K562 (cell line): ENCODE measurements at regions not wholly inside any gene's neighbourhood (a gene's known extent, or its start where the extent isn't known, plus 50 kb on each side); places are given as distances from the start of the nearest gene placed in this dataset.

Experiments
- ATAC-seq: fragments of 200-7000 bp; cut with Tn5 transposase; 3 replicates; pipeline ENCODE4 v1.9.1; 2020; ENCODE audit warnings: moderate library complexity
- BruUV-seq: library from RNA; stranded (reverse); fragments of 400-500 nt; replicated peaks from 2 replicates; lab custom pipeline; 2021; lab: Mats Ljungman, UMichigan
- CTCF ChIA-PET: fragments of 300-600 bp; formaldehyde crosslinking; extraction: SDS; loops from one replicate; lab custom pipeline; 2021; ENCODE audit warnings: low intra/inter-chr PET ratio; lab: Yijun Ruan, JAX
- POLR2A ChIA-PET: fragments of 300-600, 350-650 bp; sonication (Branson Sonifier 250); formaldehyde crosslinking; extraction: SDS; loops from one replicate; lab custom pipeline; 2021; ENCODE audit warnings: antibody characterized with exemption, inconsistent platforms; lab: Yijun Ruan, JAX
- DNase-seq, 4 experiments: peaks; one replicate each; pipeline versions ENCODE4 v3.0.0 to v3.0.0-alpha.2; 2011 to 2018; ENCODE audit warnings: low spot score in 3 of 4, mixed read lengths in 3 of 4; ENCODE audit errors: extremely low read depth in 1 of 4
- FAIRE-seq: peaks from 2 replicates; lab custom pipeline; 2011; peaks lifted over from hg19 to GRCh38; lab: Jason Lieb, UNC
- H2AFZ ChIP-seq: 2 replicates; pipeline ENCODE4 v1.6.0; 2011; ENCODE audit warnings: low read depth, low read length, control low read depth, inconsistent platforms
- H3K27ac ChIP-seq: fragments of 200-600 bp; 3 replicates; pipeline ENCODE4 v1.8.0; 2011; ENCODE audit warnings: low read depth, mild to moderate bottlenecking, control low read depth, inconsistent platforms, low read length, moderate library complexity, mixed read lengths; ENCODE audit errors: extremely low read depth
- H3K27me3 ChIP-seq, 2 experiments: fragments of 300-600 bp in 1 of 2; 2 replicates in 1 of 2; 3 replicates in 1 of 2; pipeline versions ENCODE4 v1.6.0 to v1.8.0; 2011; ENCODE audit warnings: inconsistent platforms in 2 of 2, low read length in 2 of 2, mild to moderate bottlenecking in 1 of 2, mixed read lengths in 1 of 2, moderate library complexity in 1 of 2; ENCODE audit not compliant: control insufficient read depth in 2 of 2, insufficient read depth in 2 of 2
- H3K36me3 ChIP-seq: fragments of 300-600 bp; 3 replicates; pipeline ENCODE4 v1.8.0; 2011; ENCODE audit warnings: mild to moderate bottlenecking, low read length, inconsistent platforms; ENCODE audit not compliant: control insufficient read depth, insufficient read depth
- H3K4me1 ChIP-seq, 2 experiments: fragments of 200-600 bp in 1 of 2; replicated peaks in 1 of 2; 2 replicates in 1 of 2; 3 replicates in 1 of 2; pipeline versions ENCODE4 v1.5.1 to v1.8.0; 2011; ENCODE audit warnings: inconsistent platforms in 2 of 2, low read length in 2 of 2, mild to moderate bottlenecking in 1 of 2, mixed read lengths in 1 of 2, moderate library complexity in 1 of 2; ENCODE audit not compliant: control insufficient read depth in 2 of 2, insufficient read depth in 2 of 2
- H3K4me2 ChIP-seq: 2 replicates; pipeline ENCODE4 v1.6.1; 2011; ENCODE audit warnings: low read length, control low read depth, inconsistent platforms, mixed read lengths; ENCODE audit not compliant: insufficient read depth
- H3K4me3 ChIP-seq: fragments of 200-600 bp; sonication (generic), shearing (Covaris generic); 2 replicates; pipeline ENCODE4 v1.5.1; 2016; ENCODE audit warnings: control low read depth, inconsistent platforms
- H3K79me2 ChIP-seq: fragments of 200-600 bp; 3 replicates; pipeline ENCODE4 v1.8.0; 2011; ENCODE audit warnings: low read length, inconsistent platforms; ENCODE audit not compliant: control insufficient read depth, insufficient read depth
- H3K9ac ChIP-seq, 2 experiments: 2 replicates each; pipeline versions ENCODE4 v1.6.0 to v1.6.1; 2011; ENCODE audit warnings: low read depth in 2 of 2, low read length in 2 of 2, control low read depth in 1 of 2, inconsistent platforms in 1 of 2, mild to moderate bottlenecking in 1 of 2, mixed read lengths in 1 of 2; ENCODE audit not compliant: insufficient read depth in 1 of 2
- H3K9me1 ChIP-seq: one replicate; pipeline ENCODE4 v1.6.0; 2011; ENCODE audit warnings: inconsistent platforms, mild to moderate bottlenecking, low read length, moderate library complexity; ENCODE audit not compliant: control insufficient read depth, insufficient read depth
- H3K9me3 ChIP-seq: replicated peaks from 2 replicates; pipeline ENCODE4 v1.5.1; 2011; ENCODE audit warnings: low read depth, low read length, inconsistent platforms; ENCODE audit not compliant: control insufficient read depth, insufficient read depth
- H4K20me1 ChIP-seq: replicated peaks from 2 replicates; pipeline ENCODE4 v1.6.1; 2011; ENCODE audit warnings: low read length, inconsistent platforms, mixed read lengths; ENCODE audit not compliant: control insufficient read depth, insufficient read depth
- POLR2AphosphoS2 ChIP-seq: IDR thresholded peaks from 2 replicates; pipeline ENCODE4 v1.6.1; 2012; ENCODE audit warnings: low read length, improper control_type of control experiment
- SMARCA4 ChIP-seq: fragments of 450-650 bp; IDR thresholded peaks from 2 replicates; pipeline ENCODE4 v1.6.1; 2016
- ZC3H4 ChIP-seq: sonication (generic); formaldehyde crosslinking; IDR thresholded peaks from 2 replicates; pipeline ENCODE4 v1.9.0; 2021; ENCODE audit warnings: missing genetic modification reagents, borderline replicate concordance
- ZNF699 ChIP-seq: fragments of 250-450 bp; sonication (Bioruptor Pico); IDR thresholded peaks from 2 replicates; pipeline ENCODE4 v1.8.0; 2021; ENCODE audit warnings: mild to moderate bottlenecking, moderate library complexity; ENCODE audit not compliant: insufficient replicate concordance
- WGBS: fragments of 100-300 bp; shearing (Covaris generic); methylation state at CpG from one replicate; pipeline ENCODE4 v1.1.6; 2016; ENCODE audit warnings: low coverage, mixed read lengths; ENCODE audit not compliant: insufficient coverage; ENCODE audit errors: missing lambda C conversion rate; 5-methylcytosine and 5-hydroxymethylcytosine counted together
- in situ Hi-C: fragments of 300-500 bp; cut with MboI; formaldehyde crosslinking; loops from 4 replicates; pipeline ENCODE4 v1.15.0; 2018; ENCODE audit warnings: inconsistent platforms, mixed read lengths
- intact Hi-C: fragments of 100-400 bp; cut with micrococcal nuclease; formaldehyde crosslinking; loops from 2 replicates; pipeline ENCODE4 v1.14.2; 2022
- TF ChIP-seq, protein P1 (sequence below): sonication (generic); formaldehyde crosslinking; IDR thresholded peaks from 2 replicates; pipeline ENCODE4 v1.8.0; 2023; ENCODE audit warnings: mild to moderate bottlenecking, missing genetic modification reagents
- TF ChIP-seq, protein P2 (sequence below), 3 experiments: IDR thresholded peaks in 2 of 3; conservative IDR thresholded peaks in 1 of 3; 2 replicates each; pipeline ENCODE4 v1.5.1; 2011 to 2012; ENCODE audit warnings: low read length in 3 of 3, mild to moderate bottlenecking in 3 of 3, control low read depth in 2 of 3, improper control_type of control experiment in 1 of 3, inconsistent platforms in 1 of 3, low read depth in 1 of 3, mixed read lengths in 1 of 3, moderate library complexity in 1 of 3; ENCODE audit not compliant: insufficient read depth in 2 of 3
- TF ChIP-seq, protein P3 (sequence below): fragments of 450-650 bp; IDR thresholded peaks from 2 replicates; pipeline ENCODE4 v1.6.1; 2016; ENCODE audit warnings: low read depth, mild to moderate bottlenecking, moderate library complexity
- TF ChIP-seq, protein P4 (sequence below): sonication (generic); formaldehyde crosslinking; IDR thresholded peaks from 2 replicates; pipeline ENCODE4 v1.8.0; 2022; ENCODE audit warnings: mild to moderate bottlenecking, missing genetic modification reagents

DNA sequence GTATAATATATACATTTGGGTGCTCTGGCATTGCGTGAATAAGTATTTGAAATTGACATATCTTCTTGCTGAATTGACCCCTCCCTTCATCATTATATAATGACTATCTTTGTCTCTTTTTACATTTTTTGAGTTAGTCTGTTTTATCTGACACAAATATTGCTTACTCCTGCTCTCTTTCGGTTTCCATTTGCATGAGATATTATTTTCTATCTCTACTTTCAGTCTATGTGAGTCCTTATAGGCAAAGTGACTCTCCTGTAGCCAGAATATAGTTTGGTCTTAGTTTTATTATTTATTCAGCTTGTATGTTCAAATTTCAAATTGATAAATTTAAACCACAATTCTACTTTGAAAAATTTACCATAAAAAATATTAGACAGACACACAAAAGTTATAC is 491.0 kb downstream of the NAV3 start:
- BruUV-seq: no TSS peak
- CTCF ChIA-PET: no interaction called here
- intact Hi-C loops: no loop called here

More for the DNA sequence above, 491.0 kb downstream of the NAV3 start:
- DNase-seq (no peak), FAIRE-seq (no peak), ATAC-seq (no peak)
- no peaks in the 10 kb centered on the region for H3K79me2 ChIP-seq
- no peaks in the 10 kb centered on the region for H3K27me3 ChIP-seq
- no peaks in the 10 kb centered on the region for H3K9me3 ChIP-seq
- H3K9me1 ChIP-seq: no peaks in the 10 kb centered on the region
- H3K4me1 ChIP-seq: no peaks in the 10 kb centered on the region
- 0% methylated on average over 2 of the region's 2 CpGs for WGBS
- no peak overlapping the region for H3K4me3 ChIP-seq
- in situ Hi-C loops: no loop called here
- TF ChIP-seq POLR2AphosphoS2 (no peak), SMARCA4 (no peak), ZC3H4 (CRISPR knock-in tag) (no peak), ZNF699 (CRISPR knock-in tag) (no peak)
- TF ChIP-seq, protein P1, sequence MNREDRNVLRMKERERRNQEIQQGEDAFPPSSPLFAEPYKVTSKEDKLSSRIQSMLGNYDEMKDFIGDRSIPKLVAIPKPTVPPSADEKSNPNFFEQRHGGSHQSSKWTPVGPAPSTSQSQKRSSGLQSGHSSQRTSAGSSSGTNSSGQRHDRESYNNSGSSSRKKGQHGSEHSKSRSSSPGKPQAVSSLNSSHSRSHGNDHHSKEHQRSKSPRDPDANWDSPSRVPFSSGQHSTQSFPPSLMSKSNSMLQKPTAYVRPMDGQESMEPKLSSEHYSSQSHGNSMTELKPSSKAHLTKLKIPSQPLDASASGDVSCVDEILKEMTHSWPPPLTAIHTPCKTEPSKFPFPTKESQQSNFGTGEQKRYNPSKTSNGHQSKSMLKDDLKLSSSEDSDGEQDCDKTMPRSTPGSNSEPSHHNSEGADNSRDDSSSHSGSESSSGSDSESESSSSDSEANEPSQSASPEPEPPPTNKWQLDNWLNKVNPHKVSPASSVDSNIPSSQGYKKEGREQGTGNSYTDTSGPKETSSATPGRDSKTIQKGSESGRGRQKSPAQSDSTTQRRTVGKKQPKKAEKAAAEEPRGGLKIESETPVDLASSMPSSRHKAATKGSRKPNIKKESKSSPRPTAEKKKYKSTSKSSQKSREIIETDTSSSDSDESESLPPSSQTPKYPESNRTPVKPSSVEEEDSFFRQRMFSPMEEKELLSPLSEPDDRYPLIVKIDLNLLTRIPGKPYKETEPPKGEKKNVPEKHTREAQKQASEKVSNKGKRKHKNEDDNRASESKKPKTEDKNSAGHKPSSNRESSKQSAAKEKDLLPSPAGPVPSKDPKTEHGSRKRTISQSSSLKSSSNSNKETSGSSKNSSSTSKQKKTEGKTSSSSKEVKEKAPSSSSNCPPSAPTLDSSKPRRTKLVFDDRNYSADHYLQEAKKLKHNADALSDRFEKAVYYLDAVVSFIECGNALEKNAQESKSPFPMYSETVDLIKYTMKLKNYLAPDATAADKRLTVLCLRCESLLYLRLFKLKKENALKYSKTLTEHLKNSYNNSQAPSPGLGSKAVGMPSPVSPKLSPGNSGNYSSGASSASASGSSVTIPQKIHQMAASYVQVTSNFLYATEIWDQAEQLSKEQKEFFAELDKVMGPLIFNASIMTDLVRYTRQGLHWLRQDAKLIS (CRISPR knock-in tag): no peak
- TF ChIP-seq, protein P2, sequence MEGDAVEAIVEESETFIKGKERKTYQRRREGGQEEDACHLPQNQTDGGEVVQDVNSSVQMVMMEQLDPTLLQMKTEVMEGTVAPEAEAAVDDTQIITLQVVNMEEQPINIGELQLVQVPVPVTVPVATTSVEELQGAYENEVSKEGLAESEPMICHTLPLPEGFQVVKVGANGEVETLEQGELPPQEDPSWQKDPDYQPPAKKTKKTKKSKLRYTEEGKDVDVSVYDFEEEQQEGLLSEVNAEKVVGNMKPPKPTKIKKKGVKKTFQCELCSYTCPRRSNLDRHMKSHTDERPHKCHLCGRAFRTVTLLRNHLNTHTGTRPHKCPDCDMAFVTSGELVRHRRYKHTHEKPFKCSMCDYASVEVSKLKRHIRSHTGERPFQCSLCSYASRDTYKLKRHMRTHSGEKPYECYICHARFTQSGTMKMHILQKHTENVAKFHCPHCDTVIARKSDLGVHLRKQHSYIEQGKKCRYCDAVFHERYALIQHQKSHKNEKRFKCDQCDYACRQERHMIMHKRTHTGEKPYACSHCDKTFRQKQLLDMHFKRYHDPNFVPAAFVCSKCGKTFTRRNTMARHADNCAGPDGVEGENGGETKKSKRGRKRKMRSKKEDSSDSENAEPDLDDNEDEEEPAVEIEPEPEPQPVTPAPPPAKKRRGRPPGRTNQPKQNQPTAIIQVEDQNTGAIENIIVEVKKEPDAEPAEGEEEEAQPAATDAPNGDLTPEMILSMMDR (IDR thresholded peaks at IDR 0.05 in 2 of 3, conservative IDR thresholded peaks at IDR 0.05 in 1 of 3; ENCODE audit: insufficient read depth in 2 of 3, low read depth in 1 of 3, low read length in 3 of 3): no peak
- TF ChIP-seq, protein P3, sequence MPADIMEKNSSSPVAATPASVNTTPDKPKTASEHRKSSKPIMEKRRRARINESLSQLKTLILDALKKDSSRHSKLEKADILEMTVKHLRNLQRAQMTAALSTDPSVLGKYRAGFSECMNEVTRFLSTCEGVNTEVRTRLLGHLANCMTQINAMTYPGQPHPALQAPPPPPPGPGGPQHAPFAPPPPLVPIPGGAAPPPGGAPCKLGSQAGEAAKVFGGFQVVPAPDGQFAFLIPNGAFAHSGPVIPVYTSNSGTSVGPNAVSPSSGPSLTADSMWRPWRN: no peak
- TF ChIP-seq, protein P4, sequence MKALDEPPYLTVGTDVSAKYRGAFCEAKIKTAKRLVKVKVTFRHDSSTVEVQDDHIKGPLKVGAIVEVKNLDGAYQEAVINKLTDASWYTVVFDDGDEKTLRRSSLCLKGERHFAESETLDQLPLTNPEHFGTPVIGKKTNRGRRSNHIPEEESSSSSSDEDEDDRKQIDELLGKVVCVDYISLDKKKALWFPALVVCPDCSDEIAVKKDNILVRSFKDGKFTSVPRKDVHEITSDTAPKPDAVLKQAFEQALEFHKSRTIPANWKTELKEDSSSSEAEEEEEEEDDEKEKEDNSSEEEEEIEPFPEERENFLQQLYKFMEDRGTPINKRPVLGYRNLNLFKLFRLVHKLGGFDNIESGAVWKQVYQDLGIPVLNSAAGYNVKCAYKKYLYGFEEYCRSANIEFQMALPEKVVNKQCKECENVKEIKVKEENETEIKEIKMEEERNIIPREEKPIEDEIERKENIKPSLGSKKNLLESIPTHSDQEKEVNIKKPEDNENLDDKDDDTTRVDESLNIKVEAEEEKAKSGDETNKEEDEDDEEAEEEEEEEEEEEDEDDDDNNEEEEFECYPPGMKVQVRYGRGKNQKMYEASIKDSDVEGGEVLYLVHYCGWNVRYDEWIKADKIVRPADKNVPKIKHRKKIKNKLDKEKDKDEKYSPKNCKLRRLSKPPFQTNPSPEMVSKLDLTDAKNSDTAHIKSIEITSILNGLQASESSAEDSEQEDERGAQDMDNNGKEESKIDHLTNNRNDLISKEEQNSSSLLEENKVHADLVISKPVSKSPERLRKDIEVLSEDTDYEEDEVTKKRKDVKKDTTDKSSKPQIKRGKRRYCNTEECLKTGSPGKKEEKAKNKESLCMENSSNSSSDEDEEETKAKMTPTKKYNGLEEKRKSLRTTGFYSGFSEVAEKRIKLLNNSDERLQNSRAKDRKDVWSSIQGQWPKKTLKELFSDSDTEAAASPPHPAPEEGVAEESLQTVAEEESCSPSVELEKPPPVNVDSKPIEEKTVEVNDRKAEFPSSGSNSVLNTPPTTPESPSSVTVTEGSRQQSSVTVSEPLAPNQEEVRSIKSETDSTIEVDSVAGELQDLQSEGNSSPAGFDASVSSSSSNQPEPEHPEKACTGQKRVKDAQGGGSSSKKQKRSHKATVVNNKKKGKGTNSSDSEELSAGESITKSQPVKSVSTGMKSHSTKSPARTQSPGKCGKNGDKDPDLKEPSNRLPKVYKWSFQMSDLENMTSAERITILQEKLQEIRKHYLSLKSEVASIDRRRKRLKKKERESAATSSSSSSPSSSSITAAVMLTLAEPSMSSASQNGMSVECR: no peak
- no peaks in the 10 kb centered on the region for H3K36me3 ChIP-seq
- POLR2A ChIA-PET: no interaction called here
- no peak overlapping the region for H2AFZ ChIP-seq
- no peaks in the 10 kb centered on the region for H4K20me1 ChIP-seq
- no peak overlapping the region for H3K27ac ChIP-seq
- H3K4me2 ChIP-seq: no peak overlapping the region
- H3K9ac ChIP-seq: no peak overlapping the region
